GM21447 (cell line): ENCODE measurements at regions not wholly inside any gene's neighbourhood (a gene's known extent, or its start where the extent isn't known, plus 50 kb on each side); places are given as distances from the start of the nearest gene placed in this dataset.

Experiments used
- ATAC-seq: cut with Tn5 transposase; IDR thresholded peaks from one replicate; pipeline ENCODE4 v1.9.1; 2021; ENCODE audit not compliant: unreplicated experiment

DNA sequence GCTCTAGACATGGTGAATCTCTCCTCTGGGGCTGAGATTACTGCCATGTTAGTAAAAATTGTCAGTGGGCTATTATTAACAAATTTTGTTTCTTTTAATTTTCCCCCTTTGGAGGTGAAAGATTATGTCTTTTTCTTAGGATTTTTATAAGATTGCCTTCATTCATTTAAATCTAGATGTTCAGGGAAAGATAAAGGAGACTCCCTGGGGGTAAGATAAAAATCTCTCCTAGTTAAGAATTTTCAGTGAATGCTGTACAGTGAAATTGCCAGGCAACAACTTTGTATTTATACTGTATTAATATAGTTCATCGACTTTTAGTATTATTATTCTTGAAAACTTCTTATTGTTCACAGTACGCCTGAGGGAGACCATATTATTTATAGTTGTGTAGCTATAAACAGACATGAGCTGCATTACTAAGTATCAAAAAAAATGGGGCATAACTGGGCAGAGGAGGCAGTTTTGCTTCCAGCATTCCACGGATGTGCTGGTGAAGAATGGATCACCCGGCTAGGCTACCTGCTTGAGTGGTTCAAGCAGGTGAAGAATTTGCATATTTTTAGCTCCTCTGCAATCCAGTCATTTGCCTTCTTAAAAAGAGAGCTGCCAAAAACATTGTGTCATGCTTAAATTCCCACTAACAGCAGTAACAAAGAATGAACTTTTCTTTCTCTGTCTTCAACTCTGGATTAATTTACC lies 552.1 kb downstream of the DNAJB9 start:
- no peak for ATAC-seq

DNA sequence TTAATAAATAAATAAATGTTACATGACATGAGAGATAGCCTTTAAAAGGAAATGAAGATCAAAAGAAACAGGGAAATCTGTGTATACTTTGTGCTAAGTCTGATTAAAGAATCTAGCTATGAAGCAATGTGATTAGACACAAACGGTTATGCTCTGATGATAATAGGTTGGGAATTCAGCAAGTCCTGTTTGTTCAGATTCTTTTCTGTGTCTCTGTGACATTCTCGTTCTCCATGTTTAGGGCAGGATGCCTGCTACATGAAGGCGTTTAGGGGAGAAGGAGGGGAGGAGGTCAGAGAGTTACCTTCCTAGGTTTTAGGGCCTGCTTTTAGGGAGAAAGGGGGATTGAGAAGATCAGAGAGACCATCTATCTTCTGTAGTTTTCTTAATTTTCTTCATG lies 555.3 kb downstream of the DNAJB9 start:
- ATAC-seq: no peak

DNA sequence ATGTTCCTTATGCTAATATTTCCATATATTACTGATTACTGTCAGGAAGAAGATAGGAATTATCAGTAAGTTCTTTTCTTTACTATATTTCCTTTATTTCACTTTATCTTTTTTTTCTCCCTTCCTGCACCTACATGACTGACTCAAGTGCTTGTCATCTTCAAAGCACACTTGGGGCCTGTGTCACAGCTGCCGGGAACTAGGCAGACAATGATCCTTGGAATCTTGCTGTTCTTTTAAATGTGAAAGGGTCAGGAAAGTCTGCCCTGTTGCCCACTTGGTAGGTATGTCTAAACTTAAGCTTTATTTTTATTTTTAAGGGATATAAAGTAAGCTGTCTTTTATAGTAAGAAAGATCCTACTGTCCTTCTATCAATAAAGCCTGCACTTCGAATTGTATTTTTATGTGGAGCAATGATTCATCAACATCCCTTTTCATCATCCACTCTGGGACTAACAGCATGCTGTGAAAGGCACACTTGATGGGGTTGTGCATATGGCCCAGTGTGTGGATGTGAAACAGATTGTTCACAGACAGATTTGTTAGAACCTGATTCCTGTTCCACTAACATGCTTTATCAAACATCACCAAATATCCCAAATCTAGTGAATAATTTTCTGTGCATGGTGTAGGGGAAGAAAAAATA lies 556.9 kb downstream of the DNAJB9 start:
- ATAC-seq: no peak

DNA sequence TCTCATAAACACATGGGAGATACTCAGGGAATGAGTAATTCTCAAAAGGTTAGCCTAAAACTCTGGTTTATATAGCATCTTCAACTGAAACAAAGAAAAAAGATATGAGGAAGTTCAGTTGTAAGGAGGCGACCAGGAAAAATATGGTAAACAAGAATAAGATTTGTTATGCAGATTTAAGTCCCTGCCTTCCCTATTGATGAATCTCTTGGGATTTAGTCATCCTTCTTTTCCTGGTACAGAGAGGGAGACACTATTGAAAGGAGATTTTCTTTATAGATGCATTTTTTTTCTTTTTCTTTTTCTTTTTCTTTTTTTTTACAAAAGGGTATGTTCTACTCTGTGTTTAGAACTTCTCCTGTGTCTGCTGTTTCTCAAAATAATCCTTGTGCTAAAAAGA lies 557.5 kb downstream of the DNAJB9 start:
- ATAC-seq: no peak

DNA sequence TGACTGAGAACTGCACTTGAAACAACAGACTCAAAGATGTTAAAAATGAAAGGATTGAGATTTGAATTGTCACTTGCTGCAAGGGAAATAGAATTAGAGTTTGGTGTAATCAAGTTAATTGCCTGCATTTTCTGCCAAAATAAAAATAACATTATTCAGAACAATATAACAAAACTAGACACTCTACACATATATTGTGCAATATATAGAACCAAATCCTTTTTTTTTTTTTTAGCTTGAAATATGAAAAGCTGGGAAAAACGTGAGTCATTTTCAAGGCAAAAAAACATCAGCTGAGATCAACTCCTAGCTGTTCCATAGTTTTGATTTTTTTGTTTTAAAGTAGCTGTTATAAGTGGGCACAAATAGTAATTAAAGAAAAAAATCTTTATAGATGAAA lies 561.5 kb downstream of the DNAJB9 start:
- ATAC-seq: no peak

DNA sequence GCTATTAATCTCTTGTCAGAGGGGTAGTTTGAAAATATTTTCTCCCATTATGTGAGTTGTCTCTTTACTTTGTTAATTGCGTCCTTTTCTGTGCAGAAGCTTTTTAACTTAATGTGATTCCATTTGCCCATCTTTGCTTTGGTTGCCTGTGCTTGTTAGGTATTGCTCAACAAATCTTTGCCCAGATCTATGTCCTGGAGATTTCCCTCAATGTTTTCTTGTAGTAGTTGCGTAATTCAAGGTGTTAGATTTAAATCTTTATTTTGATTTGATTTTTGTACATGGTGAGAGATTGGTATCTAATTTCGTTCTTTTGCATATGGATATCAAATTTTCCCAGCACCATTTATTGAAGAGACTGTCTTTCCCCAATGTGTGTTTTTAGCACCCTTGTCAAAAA lies 567.2 kb downstream of the DNAJB9 start:
- no peak for ATAC-seq

DNA sequence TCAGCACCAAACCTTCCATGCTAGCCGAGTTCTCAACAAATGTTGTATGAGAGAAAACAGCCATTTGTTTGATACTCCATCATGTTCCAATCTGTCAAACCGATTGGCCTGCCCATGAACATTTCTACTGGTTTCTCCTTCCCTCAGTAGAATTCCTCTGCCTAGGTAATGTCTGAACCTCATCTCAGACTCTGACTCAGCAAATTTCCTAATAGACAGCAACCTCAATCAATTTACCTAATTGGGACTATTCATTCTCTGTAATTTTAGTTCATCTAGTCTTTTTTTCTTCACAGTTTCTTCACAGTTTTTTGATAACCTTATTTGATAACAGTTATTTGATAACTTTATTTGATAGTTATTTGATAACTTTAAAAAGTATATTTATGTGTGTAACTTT lies 585.1 kb downstream of the DNAJB9 start:
- ATAC-seq: no peak

DNA sequence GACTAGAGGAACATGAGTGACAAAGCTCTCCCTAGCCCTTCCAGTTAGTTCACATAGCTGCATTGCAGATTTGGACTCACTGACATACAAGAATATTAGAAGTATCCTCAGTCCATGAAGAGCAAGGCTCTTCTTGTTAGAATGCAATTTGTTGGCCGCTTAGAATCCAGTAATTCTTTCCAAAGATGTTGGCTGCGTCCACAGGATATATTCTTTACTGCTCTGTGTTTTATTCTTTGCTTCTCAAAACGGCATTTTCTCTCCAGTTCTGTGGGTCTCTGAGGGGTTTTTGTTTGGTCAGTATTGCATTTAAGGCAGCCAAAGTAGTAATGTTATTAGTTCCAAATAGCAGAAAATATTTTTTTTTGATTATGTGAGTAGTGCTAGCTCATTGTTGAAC lies 588.6 kb downstream of the DNAJB9 start:
- no peak for ATAC-seq

DNA sequence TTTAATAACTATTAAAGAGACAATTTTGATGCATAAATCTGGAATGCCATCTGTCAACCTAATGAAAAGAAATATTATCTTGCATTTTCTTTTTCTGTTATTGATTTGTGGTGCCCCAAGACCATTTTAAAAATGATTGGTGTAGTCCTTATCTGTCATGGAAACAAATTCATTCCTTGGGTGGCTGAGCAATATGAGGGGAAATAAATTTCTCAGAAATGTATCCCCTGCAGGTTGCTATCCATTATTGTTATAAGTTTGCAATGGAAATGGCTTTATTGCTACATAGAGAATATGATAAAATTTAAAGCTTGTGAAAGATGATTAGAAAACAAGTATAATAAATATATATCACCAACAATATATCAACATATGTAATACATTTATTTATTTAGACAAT lies 607.0 kb downstream of the DNAJB9 start:
- no peak for ATAC-seq

DNA sequence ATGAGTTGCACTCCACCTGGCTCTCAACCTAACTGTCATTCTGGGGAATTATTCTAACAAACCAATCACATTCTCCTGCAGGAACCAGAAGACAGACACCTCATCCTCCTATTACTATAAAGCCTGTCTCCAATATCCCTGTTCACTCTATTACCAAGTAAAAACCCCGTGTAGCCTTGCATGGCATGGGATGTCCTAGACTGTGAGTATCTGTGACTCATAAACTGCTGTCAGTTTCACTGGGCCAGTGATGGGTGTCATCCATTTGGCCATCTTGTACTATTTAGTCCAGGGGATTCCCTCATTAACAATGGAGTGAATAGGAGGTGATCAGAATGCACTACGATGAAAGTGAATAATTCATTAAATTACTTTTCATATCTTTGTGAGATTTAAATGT lies 608.7 kb downstream of the DNAJB9 start:
- no peak for ATAC-seq

DNA sequence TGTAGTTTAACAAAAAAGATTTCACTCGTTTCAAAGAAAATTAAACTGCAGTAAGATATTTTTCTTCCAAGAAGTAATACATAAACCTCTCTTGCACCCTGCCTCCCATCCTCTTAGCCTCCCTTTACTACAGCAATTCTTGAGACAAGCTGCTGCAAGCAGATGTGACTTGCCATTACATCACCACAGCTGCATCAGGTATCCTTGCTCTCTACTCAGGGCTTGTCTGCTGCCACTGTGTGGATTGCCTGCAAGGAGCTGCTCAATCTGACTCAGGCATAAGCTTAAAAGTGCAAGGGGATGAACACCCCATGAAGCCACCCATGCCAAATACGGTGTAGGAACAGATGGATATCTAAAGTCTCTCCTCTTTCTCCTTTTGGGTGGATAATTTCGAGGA lies 609.9 kb downstream of the DNAJB9 start:
- ATAC-seq: no peak

DNA sequence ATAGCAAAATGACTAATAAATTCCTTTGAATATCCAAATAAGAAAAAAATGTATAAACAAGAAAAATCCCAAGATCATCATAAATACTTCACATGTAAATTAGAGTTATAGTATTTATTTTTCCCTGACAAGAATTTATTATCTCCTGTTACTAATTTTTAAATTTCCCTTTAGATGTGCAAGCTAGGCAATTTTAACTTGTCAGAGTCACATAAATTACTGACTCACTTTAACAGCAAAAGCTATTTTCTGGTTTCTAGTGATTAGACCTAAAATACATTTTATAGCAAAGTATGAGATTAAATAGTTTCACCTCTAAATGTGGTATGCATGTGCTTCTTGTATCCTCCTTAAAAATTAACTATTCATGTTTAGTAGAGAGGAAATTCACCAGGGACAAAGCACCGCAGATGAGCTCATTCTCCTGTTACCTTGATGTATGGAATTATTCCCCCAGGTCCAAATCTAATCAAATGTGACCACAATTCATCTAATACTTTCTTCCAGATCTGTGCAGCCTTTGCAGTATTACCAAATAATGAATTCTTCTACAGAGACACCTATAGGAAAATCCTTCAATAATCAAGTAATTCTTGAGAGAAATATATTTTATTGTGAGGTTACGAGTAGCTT lies 621.2 kb downstream of the DNAJB9 start:
- ATAC-seq: no peak

DNA sequence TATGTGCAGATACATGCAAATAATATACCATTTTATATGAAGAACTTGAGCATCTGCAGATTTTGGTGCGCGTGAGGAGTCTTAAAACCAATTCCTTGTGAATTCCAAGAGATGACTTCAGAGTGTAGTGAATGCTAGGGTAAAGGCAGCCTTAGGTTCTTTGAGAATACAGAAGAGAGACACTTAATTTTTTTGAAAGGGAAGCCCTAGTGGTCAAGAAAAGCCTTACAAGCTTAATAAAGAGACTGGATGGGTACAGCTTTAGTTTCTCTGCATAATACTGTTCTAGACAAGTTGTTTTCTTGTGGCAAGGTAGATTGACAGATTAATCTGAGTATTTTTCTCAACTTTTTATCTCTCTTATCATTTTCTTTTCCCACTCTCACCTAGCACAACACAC lies 636.5 kb downstream of the DNAJB9 start:
- ATAC-seq: no peak

DNA sequence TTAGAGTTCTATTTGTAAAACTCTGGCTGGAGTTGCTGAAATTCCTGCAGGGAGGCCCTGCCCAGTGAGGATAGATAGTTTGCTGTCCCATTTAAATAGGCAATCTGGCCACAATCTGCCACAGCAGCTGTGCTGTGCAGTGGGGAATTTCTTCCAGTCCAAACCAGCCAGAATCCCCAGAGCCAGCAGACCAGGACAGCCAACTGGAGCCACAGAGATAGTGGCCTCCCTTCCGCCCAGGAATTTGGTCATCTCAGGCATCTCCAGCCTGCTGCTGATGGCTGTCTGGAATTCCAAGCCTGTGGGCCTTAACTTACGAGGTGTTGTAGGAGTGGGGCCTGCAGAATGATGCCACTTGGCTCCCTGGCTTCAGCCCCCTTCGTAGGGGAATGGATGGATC lies 643.4 kb downstream of the DNAJB9 start:
- ATAC-seq: no peak

DNA sequence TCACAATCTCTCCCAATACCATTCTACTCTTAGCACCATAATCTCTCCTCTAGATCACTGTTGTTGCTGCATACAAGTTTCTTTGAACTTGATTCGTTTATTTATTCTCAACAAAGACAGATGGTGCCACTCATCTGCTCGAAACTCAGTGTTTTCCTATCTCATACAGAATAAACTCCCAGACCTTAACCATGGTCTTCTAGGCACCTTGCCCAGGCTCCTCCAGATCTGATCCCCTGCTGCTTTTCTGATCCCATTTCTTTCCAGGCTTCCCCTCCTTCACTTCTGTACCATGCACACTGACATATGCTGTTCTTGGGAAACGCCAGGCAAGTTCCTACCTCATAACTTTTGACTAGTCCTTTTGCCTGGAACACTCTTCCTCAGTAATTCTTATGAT lies 645.7 kb downstream of the DNAJB9 start:
- no peak for ATAC-seq

DNA sequence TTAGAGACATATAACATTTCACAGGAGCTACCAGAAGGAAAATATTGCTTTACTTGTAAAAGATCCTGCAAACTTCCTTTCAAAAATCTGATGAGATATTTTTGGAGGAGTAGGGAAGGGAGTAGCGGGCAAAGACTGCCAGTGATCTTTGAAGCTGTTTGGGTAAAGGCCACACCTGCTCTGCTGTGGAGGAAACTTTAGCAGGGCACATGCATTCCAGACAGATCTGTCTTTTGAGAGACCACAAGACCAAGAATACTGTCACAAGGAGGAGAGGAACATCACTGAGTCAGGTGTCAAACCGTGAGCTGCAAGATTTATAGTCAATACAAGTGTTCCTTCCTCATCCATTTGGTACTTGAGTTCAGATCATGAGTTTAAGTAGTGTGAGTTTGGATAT lies 654.4 kb downstream of the DNAJB9 start:
- ATAC-seq: no peak

DNA sequence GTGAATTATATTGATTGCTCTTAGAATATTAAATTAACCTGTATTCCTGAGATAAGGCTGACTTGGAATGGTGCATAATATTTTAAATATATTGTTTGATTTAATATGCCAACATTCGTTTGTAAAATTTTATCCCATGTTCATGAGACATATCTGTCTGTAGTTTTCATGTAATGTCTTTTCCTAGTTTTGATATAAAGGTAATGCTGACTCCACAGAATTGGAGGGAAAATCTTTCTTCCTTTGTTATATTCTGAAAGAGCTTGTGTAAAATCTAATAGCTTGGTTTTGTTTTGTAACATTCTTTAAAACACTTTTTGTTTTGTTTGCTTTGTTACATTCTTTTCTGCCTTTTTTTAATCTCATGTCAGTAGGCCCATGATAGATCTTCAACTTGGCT lies 657.0 kb downstream of the DNAJB9 start:
- ATAC-seq: no peak

DNA sequence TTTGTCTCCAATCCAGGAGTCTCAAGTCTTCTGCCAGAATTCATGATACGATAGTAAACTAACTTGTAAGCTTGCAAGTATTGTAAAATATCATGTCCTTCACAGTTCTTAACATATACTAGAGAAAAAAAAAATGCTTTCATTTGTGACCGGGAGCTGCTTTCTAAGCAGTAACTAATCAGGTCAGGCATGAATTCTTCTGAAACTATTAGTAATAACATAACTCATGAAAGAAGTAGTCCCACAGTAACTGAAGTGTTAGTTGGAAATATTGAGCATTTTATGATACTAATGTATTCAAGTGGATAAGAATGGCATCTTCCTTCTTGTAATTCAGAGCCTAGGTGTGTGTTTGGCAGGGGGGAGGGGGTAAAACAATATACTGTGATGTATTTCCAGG lies 665.6 kb downstream of the DNAJB9 start:
- no peak for ATAC-seq

DNA sequence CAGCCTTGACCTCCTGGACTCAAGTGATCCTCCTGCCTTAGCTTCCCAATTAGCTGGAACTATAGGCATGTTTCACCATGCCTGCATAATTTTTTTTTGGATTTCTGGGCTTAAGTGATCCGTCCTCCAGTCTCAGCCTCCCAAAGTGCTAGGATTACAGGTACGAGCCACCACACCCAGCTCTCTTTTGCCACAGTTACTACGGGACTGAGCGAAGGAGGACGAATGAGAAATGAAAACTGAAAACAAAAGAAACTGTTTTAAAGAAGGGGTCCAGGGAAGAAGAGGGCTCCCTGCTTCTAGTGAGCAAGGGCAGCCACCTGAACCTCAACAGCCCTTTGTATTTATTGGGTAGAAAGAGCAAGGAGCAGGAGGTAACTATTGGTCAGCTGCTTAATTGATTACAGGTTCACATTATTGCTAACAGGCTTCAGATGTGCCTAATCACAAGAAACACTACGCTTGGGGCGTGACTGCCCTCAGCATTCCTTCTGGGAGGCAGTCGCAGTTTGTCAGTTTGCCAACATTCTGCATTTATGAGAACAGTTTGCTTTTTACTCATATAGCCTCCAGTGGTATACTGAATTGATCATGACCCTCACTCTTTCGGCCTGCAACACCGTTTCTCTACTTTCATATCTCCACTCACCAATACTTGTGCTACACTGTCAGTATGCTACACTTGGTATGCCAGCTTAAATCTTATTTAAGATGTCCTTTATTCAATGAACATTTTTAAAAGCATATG lies 676.8 kb downstream of the DNAJB9 start:
- ATAC-seq: no peak

DNA sequence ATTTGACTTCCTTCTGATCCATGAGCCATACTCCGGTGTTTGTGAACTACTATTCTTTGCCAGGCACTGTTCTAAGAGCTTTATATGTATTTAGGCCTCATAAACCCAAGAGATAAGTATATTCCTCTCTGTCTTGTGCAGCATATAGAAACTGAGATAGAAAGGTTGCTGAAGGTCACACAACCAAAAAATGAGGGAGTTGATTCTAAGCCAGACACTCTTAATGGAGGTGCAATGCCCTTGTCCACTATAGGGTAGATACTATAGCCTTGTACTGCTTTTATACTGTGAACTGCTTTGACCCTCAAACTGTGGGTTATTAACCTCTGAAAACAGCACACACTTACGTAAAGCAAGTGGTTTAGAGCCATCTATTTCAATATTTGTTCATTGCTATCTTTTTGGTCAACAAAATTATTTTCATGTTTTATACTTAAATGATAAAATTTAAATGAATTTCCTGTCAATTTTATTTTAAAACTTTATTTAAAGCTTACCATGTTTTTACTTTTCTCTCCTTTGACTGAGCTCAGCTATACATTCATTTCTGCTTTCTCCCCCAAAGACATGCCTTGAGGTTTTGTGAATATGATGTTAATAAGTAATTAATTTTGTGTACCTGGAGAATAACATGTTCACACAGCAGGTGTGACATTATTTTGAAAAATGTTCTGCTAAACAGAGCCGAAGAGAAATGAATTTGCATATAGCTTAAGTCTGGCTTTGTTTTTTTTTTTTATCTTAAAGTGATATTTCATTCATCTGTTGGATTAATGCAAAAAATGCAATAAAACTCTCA lies 687.3 kb downstream of the DNAJB9 start:
- no peak for ATAC-seq

DNA sequence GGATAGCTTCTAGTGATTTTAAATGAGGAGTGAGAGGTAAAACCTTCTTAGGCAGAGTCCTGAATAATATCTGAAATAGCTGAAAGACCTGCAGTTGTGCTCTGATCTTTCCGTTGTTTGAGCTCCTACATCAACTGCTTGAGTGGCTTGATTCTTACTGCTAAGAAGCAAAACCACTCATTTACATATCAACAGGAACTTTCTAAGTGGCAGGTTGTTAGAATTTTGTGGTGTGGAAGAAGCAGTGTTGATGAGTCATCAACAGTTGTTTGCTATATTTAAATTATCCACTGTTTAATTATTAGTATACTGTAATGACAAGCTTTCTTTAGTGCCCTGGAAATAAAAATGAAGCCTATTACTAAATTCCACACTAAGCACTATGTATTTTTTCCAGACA lies 689.5 kb downstream of the DNAJB9 start:
- peak; percentile 85 for ATAC-seq
